Activated naive CD4-positive, alpha-beta T cell treated with anti-CD3 and anti-CD28 coated beads for 36 hours (primary cell): ENCODE measurements at regions not wholly inside any gene's neighbourhood (a gene's known extent, or its start where the extent isn't known, plus 50 kb on each side); places are given as distances from the start of the nearest gene placed in this dataset.

Source experiments
- CTCF ChIA-PET: fragments of 350-600 bp; sonication (Branson Sonifier 250); formaldehyde crosslinking; loops from one replicate; lab custom pipeline; 2021; ENCODE audit warnings: antibody characterized with exemption; lab: Charles Lee
- DNase-seq: peaks from one replicate; pipeline ENCODE4 v3.0.0-alpha.2; 2020
- H3K27ac Mint-ChIP-seq: one replicate; pipeline ENCODE4 v1.8.0; 2021; ENCODE audit warnings: mild to moderate bottlenecking, mixed read lengths
- H3K27me3 Mint-ChIP-seq: one replicate; pipeline ENCODE4 v1.8.0; 2021; ENCODE audit warnings: low read depth, mixed read lengths
- H3K36me3 Mint-ChIP-seq: one replicate; pipeline ENCODE4 v1.8.0; 2021; ENCODE audit warnings: low read depth, mixed read lengths
- H3K4me1 Mint-ChIP-seq: one replicate; pipeline ENCODE4 v1.8.0; 2021; ENCODE audit warnings: low read depth, mixed read lengths
- H3K4me3 Mint-ChIP-seq: one replicate; pipeline ENCODE4 v1.8.0; 2021; ENCODE audit warnings: mild to moderate bottlenecking, moderate library complexity, mixed read lengths
- H3K9me3 Mint-ChIP-seq: one replicate; pipeline ENCODE4 v1.8.0; 2021; ENCODE audit warnings: mixed read lengths
- intact Hi-C: fragments of 100-400 bp; cut with micrococcal nuclease; formaldehyde crosslinking; loops from one replicate; pipeline ENCODE4 v1.15.1; 2023

DNA sequence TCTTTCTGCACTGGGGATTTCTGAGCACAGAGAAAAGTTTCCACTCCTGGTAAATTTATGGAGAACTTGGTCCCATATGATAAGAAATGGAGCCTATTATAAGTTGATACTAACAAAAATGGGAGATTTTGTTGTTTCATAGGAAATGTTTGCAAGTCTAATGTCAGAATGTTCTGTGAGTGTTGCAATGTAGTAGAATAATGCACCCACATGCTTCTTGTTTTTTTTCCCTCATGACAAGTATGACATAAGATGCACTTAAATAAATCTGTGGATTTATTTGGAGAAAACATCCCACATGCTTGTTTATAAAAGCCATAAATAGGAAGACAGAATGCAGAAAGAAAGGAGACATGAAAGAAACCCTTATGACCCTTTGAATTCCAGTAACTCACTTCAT lies 50.8 kb upstream of the KCNJ6 start:
- no peak overlapping the region for H3K4me3 Mint-ChIP-seq
- intact Hi-C loops: no loop called here
- H3K9me3 Mint-ChIP-seq: no peaks in the 10 kb centered on the region

DNA sequence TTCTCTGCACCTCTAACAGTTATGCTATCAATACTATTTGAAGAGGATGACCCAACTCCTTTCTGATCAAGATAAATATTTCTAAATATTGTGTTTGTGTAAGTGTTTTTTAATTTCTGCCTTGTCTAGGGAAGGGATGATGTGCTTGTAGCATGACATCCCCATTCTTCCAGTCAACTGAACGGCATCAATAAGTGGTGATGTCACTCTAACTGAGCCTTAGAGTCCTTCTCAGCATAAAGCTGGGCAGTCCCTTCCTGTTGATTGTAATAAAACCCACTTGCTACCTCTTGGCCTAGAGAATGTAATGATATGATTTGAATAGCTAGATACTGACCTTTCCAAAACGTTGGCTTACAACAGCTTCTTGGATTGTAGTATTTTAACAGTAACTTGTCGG lies 52.5 kb upstream of the KCNJ6 start:
- no peak for DNase-seq
- no peak overlapping the region for H3K27ac Mint-ChIP-seq
- intact Hi-C loops: no loop called here
- H3K4me3 Mint-ChIP-seq: no peak overlapping the region
- no peaks in the 10 kb centered on the region for H3K4me1 Mint-ChIP-seq
- peaks cover 11% of the 10 kb centered on the region for H3K27me3 Mint-ChIP-seq
- H3K9me3 Mint-ChIP-seq: no peaks in the 10 kb centered on the region
- CTCF ChIA-PET: interaction anchor here (1.0 kb wide), 1 partner anchor 256 kb away, joined by 3 read pairs; no protein-coding TSS in a partner anchor
- H3K36me3 Mint-ChIP-seq: no peaks in the 10 kb centered on the region

More for the DNA sequence above, 50.8 kb upstream of the KCNJ6 start:
- no peak for DNase-seq
- H3K36me3 Mint-ChIP-seq: no peaks in the 10 kb centered on the region
- H3K27me3 Mint-ChIP-seq: peaks cover 11% of the 10 kb centered on the region
- H3K27ac Mint-ChIP-seq: no peak overlapping the region
- H3K4me1 Mint-ChIP-seq: no peaks in the 10 kb centered on the region
- CTCF ChIA-PET: no interaction called here

GRCh38 chr21:37970548-37970947 lies 54.3 kb upstream of the KCNJ6 start:
- H3K27me3 Mint-ChIP-seq: peaks cover 10% of the 10 kb centered on the region
- CTCF ChIA-PET: no interaction called here

DNA sequence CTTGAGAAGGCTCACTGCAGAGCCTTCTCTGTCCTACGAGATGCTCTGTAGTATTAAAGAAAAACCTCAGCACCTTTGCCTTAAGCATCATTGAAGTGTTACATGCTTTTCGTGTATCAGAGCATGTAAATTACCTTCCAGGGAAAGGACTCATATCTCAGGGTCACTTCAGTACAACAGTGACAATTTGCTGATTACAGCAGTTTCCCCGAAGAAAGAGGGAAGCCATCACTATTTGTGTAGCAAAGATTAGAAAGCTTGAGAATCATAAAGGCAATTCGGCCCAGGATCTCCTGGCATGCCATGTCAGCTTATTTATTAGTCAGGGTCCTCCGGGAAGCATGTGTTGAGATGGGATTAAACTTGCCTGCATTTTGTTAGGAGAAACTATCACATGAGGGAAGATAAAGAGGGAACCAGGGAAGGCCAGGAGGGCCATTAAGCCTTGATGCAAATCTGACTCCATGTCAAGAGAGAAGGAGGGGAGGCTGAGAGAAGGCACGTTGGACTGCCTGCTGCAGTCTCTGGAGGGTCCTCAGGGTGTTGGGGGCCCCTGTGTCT lies 55.2 kb upstream of the KCNJ6 start:
- H3K36me3 Mint-ChIP-seq: no peaks in the 10 kb centered on the region
- CTCF ChIA-PET: no interaction called here
- no peak for DNase-seq
- no peak overlapping the region for H3K27ac Mint-ChIP-seq
- H3K9me3 Mint-ChIP-seq: no peaks in the 10 kb centered on the region
- intact Hi-C loops: no loop called here
- H3K27me3 Mint-ChIP-seq: peaks cover 10% of the 10 kb centered on the region
- no peak overlapping the region for H3K4me3 Mint-ChIP-seq
- H3K4me1 Mint-ChIP-seq: no peaks in the 10 kb centered on the region

More at GRCh38 chr21:37970548-37970947, 54.3 kb upstream of the KCNJ6 start:
- Mint-ChIP-seq H3K36me3 (no peaks in the 10 kb centered on the region), H3K4me1 (no peaks in the 10 kb centered on the region), H3K4me3 (no peak overlapping the region), H3K27ac (no peak overlapping the region), H3K9me3 (no peaks in the 10 kb centered on the region)
- intact Hi-C loops: no loop called here
- DNase-seq: no peak

- peaks cover 10% of the 10 kb centered on the region for H3K27me3 Mint-ChIP-seq
- no peak overlapping the region for H3K4me3 Mint-ChIP-seq
- CTCF ChIA-PET: no interaction called here
Observed at GRCh38 chr21:37974081-37974480, 57.8 kb upstream of the KCNJ6 start.

GRCh38 chr21:37982496-37983318 lies 66.5 kb upstream of the KCNJ6 start:
- CTCF ChIA-PET: interaction anchor here (0.8 kb wide), 1 partner anchor 282 kb away, joined by 3 read pairs; no protein-coding TSS in a partner anchor
- DNase-seq: no peak
- H3K36me3 Mint-ChIP-seq: no peaks in the 10 kb centered on the region
- H3K27me3 Mint-ChIP-seq: peaks cover 8% of the 10 kb centered on the region
- H3K4me1 Mint-ChIP-seq: no peaks in the 10 kb centered on the region
- no peak overlapping the region for H3K4me3 Mint-ChIP-seq
- intact Hi-C loops: no loop called here
- H3K9me3 Mint-ChIP-seq: no peaks in the 10 kb centered on the region
- no peak overlapping the region for H3K27ac Mint-ChIP-seq

More at GRCh38 chr21:37974081-37974480, 57.8 kb upstream of the KCNJ6 start:
- H3K4me1 Mint-ChIP-seq: no peaks in the 10 kb centered on the region
- intact Hi-C loops: no loop called here
- no peak for DNase-seq
- no peaks in the 10 kb centered on the region for H3K9me3 Mint-ChIP-seq
- H3K36me3 Mint-ChIP-seq: no peaks in the 10 kb centered on the region
- no peak overlapping the region for H3K27ac Mint-ChIP-seq

DNA sequence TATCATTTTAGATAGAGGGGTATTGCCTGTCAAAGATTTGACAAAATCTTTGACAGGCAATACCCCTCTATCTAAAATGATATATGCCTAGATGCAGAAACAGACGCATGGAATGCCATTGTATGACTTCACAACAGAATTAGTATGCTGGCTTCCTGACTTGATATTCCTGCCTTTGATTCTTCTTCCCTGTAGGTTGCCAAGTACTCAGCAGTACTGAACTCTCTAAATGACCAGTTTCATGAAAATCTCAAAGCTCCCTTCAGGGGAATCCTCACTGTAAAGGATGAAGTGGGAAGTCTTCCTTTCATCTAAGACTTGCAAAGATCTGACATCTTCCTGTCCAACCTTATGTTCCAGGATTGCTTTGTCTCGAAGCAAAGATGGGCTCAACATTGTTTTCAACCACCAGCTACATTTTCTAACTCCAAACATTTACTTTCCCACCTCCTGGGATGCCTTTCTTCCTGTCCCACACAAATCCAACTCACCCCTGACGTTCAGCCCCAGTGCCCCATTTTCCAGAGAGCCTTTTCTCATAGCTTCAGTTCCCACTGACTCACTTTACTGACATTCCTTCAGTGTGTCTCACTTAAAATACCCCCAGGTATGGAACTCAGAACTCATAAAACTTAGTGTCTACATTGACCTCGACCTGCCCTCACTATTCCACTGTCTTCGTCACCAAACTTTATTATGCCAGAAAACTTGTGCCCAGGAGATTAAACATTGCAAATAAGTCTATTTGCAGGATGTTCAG lies 67.3 kb upstream of the KCNJ6 start:
- no peak for DNase-seq
- Mint-ChIP-seq H3K4me3 (no peak overlapping the region), H3K27me3 (peaks cover 8% of the 10 kb centered on the region), H3K36me3 (no peaks in the 10 kb centered on the region), H3K27ac (no peak overlapping the region), H3K9me3 (no peaks in the 10 kb centered on the region), H3K4me1 (no peaks in the 10 kb centered on the region)
- CTCF ChIA-PET: interaction anchor here (0.8 kb wide), 1 partner anchor 283 kb away, joined by 3 read pairs; no protein-coding TSS in a partner anchor
- intact Hi-C loops: no loop called here

GRCh38 chr21:37984416-37984815 lies 68.2 kb upstream of the KCNJ6 start:
- Mint-ChIP-seq H3K4me3 (no peak overlapping the region), H3K27me3 (peaks cover 8% of the 10 kb centered on the region), H3K27ac (no peak overlapping the region), H3K4me1 (no peaks in the 10 kb centered on the region), H3K9me3 (no peaks in the 10 kb centered on the region), H3K36me3 (no peaks in the 10 kb centered on the region)
- intact Hi-C loops: no loop called here
- CTCF ChIA-PET: no interaction called here
- DNase-seq: no peak

- DNase-seq: no peak
- H3K4me1 Mint-ChIP-seq: no peaks in the 10 kb centered on the region
- no peaks in the 10 kb centered on the region for H3K36me3 Mint-ChIP-seq
- no peak overlapping the region for H3K27ac Mint-ChIP-seq
- intact Hi-C loops: no loop called here
- no peak overlapping the region for H3K4me3 Mint-ChIP-seq
- CTCF ChIA-PET: no interaction called here
- H3K9me3 Mint-ChIP-seq: no peaks in the 10 kb centered on the region
- H3K27me3 Mint-ChIP-seq: peaks cover 12% of the 10 kb centered on the region
Observed at GRCh38 chr21:37986000-37986399, 69.7 kb upstream of the KCNJ6 start.

GRCh38 chr21:37986751-37987399 lies 70.6 kb upstream of the KCNJ6 start:
- no peak overlapping the region for H3K4me3 Mint-ChIP-seq
- peaks cover 13% of the 10 kb centered on the region for H3K27me3 Mint-ChIP-seq
- no peak overlapping the region for H3K27ac Mint-ChIP-seq
- DNase-seq: no peak
- H3K36me3 Mint-ChIP-seq: no peaks in the 10 kb centered on the region
- H3K4me1 Mint-ChIP-seq: no peaks in the 10 kb centered on the region
- intact Hi-C loops: no loop called here
- H3K9me3 Mint-ChIP-seq: no peaks in the 10 kb centered on the region
- CTCF ChIA-PET: no interaction called here

DNA sequence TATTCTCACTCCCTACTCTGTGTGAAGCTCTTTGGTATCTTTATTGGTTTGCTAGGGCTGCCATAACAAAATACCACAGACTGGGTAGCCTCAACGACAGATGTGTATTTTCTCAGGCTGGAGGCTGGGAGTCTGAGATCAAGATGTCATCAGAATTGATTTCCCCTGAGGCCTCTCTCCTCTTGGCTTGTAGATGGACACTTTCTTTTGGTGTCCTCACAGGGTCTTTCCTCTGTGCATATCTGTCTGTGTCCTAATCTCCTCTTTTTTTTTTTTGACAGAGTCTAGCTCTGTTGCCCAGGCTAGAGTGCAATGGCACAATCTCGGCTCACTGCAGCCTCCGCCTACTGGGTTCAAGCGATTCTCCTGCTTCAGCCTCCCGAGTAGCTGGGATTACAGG lies 71.4 kb upstream of the KCNJ6 start:
- peaks cover 13% of the 10 kb centered on the region for H3K27me3 Mint-ChIP-seq
- intact Hi-C loops: no loop called here
- CTCF ChIA-PET: no interaction called here
- no peak for DNase-seq
- no peaks in the 10 kb centered on the region for H3K4me1 Mint-ChIP-seq
- H3K9me3 Mint-ChIP-seq: no peaks in the 10 kb centered on the region
- no peak overlapping the region for H3K4me3 Mint-ChIP-seq
- no peaks in the 10 kb centered on the region for H3K36me3 Mint-ChIP-seq
- H3K27ac Mint-ChIP-seq: no peak overlapping the region

DNA sequence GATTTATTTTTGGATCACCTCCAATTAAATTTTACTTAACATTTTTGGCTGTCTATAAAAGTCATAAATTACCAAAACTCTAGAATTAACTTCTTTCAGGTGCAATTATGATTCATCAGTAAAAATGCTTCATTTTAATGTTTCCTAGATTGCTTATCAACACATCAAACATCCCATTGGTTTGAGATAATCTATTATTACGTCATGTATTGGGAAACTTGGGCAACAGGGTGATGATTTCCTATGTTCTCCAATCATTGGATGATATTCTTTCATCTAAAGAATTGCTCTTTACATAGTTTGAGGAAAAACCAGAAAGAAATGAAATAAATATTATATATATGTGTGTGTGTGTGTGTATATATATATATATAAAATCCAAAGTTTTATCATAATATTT lies 76.8 kb upstream of the KCNJ6 start:
- intact Hi-C loops: no loop called here
- H3K27me3 Mint-ChIP-seq: peaks cover 15% of the 10 kb centered on the region
- H3K4me3 Mint-ChIP-seq: no peak overlapping the region
- H3K9me3 Mint-ChIP-seq: no peaks in the 10 kb centered on the region
- DNase-seq: no peak
- H3K36me3 Mint-ChIP-seq: no peaks in the 10 kb centered on the region
- H3K4me1 Mint-ChIP-seq: no peaks in the 10 kb centered on the region
- no peak overlapping the region for H3K27ac Mint-ChIP-seq
- CTCF ChIA-PET: no interaction called here
